HUES6 (cell line): ENCODE measurements at regions not wholly inside any gene's neighbourhood (a gene's known extent, or its start where the extent isn't known, plus 50 kb on each side); places are given as distances from the start of the nearest gene placed in this dataset.
"Not testable (repeated sequence)": the region's sequence is repeated elsewhere in the genome, so short reads cannot be mapped to it uniquely, and the experiment has no call there.

Source experiments
- H3K27ac ChIP-seq: 2 replicates; pipeline ENCODE4 v1.7.0; 2013; ENCODE audit warnings: low read depth, mild to moderate bottlenecking, low read length, inconsistent platforms
- H3K27me3 ChIP-seq: 2 replicates; pipeline ENCODE4 v1.6.1; 2013; ENCODE audit warnings: low read length; ENCODE audit not compliant: control insufficient read depth, insufficient read depth
- H3K36me3 ChIP-seq: 2 replicates; pipeline ENCODE4 v1.6.1; 2013; ENCODE audit warnings: low read length; ENCODE audit not compliant: control insufficient read depth, insufficient read depth
- H3K4me1 ChIP-seq: 2 replicates; pipeline ENCODE4 v1.6.1; 2013; ENCODE audit warnings: low read length; ENCODE audit not compliant: control insufficient read depth, insufficient read depth
- H3K4me3 ChIP-seq: 2 replicates; pipeline ENCODE4 v1.5.1; 2013; ENCODE audit warnings: low read depth, low read length
- H3K9ac ChIP-seq: one replicate; pipeline ENCODE4 v1.6.1; 2013; ENCODE audit warnings: mild to moderate bottlenecking, low read length
- H3K9me3 ChIP-seq: 2 replicates; pipeline ENCODE4 v1.6.1; 2013; ENCODE audit warnings: low read depth, low read length; ENCODE audit not compliant: control insufficient read depth, insufficient read depth

- Histone ChIP-seq H3K27ac (no peak overlapping the region), H3K36me3 (no peaks in the 10 kb centered on the region), H3K4me1 (peaks cover 9% of the 10 kb centered on the region; the same call in 1 of the 2 replicates), H3K9ac (no peak overlapping the region), H3K9me3 (no peaks in the 10 kb centered on the region), H3K27me3 (no peaks in the 10 kb centered on the region), H3K4me3 (no peak overlapping the region)
Measured at GRCh38 chr7:106372126-106372525, 87.3 kb upstream of the NAMPT start.

- H3K4me3 ChIP-seq: no peak overlapping the region
- no peaks in the 10 kb centered on the region for H3K36me3 ChIP-seq
- no peaks in the 10 kb centered on the region for H3K9me3 ChIP-seq
- H3K27ac ChIP-seq: no peak overlapping the region
- no peak overlapping the region for H3K9ac ChIP-seq
- H3K27me3 ChIP-seq: no peaks in the 10 kb centered on the region
- H3K4me1 ChIP-seq: peaks cover 9% of the 10 kb centered on the region; the same call in 1 of the 2 replicates
Measured at GRCh38 chr7:106371629-106372028, 86.8 kb upstream of the NAMPT start.

GRCh38 chr7:106370542-106370941, 85.8 kb upstream of the NAMPT start:
- Histone ChIP-seq H3K9ac (no peak overlapping the region), H3K27me3 (no peaks in the 10 kb centered on the region), H3K27ac (no peak overlapping the region), H3K9me3 (no peaks in the 10 kb centered on the region), H3K4me1 (peaks cover 9% of the 10 kb centered on the region; the same call in 1 of the 2 replicates), H3K36me3 (no peaks in the 10 kb centered on the region), H3K4me3 (no peak overlapping the region)

GRCh38 chr7:106369816-106370215, 85.0 kb upstream of the NAMPT start:
- no peaks in the 10 kb centered on the region for H3K27me3 ChIP-seq

GRCh38 chr7:106369352-106369751, 84.6 kb upstream of the NAMPT start:
- H3K9ac ChIP-seq: no peak overlapping the region
- H3K4me3 ChIP-seq: no peak overlapping the region
- H3K9me3 ChIP-seq: no peaks in the 10 kb centered on the region
- H3K36me3 ChIP-seq: no peaks in the 10 kb centered on the region
- H3K27me3 ChIP-seq: no peaks in the 10 kb centered on the region
- H3K4me1 ChIP-seq: peaks cover 9% of the 10 kb centered on the region; the same call in 1 of the 2 replicates
- no peak overlapping the region for H3K27ac ChIP-seq

More at GRCh38 chr7:106369816-106370215, 85.0 kb upstream of the NAMPT start:
- no peak overlapping the region for H3K4me3 ChIP-seq
- H3K9me3 ChIP-seq: no peaks in the 10 kb centered on the region
- H3K36me3 ChIP-seq: no peaks in the 10 kb centered on the region
- peaks cover 9% of the 10 kb centered on the region; the same call in 1 of the 2 replicates for H3K4me1 ChIP-seq
- no peak overlapping the region for H3K9ac ChIP-seq
- no peak overlapping the region for H3K27ac ChIP-seq

DNA sequence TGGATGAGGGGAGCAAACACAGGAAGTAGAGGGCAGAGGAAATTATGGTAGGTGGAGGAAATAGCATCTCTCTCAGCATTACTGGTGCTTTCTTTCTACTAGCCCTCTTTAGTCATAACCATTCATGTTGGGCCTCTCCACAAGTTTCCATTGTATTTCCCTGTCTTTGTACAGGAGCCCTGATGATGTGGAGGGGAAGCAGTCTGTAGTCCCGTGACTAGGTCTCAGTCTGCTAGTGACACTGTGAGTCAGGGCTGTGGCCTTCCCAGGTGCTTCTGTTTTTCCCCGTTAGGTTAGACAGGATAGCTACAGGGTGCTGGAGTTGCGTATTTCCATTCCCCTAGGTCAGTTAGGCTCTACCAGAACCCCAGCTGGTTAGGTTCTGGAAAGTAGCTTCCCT, 82.9 kb upstream of the NAMPT start:
- Histone ChIP-seq H3K4me3 (no peak overlapping the region), H3K27me3 (no peaks in the 10 kb centered on the region), H3K9me3 (no peaks in the 10 kb centered on the region), H3K27ac (no peak overlapping the region), H3K9ac (no peak overlapping the region), H3K4me1 (no peaks in the 10 kb centered on the region), H3K36me3 (no peaks in the 10 kb centered on the region)

GRCh38 chr7:106367018-106367420, 82.2 kb upstream of the NAMPT start:
- no peak overlapping the region for H3K9ac ChIP-seq
- H3K36me3 ChIP-seq: no peaks in the 10 kb centered on the region
- H3K4me3 ChIP-seq: no peak overlapping the region
- no peak overlapping the region for H3K27ac ChIP-seq
- no peaks in the 10 kb centered on the region for H3K9me3 ChIP-seq
- H3K4me1 ChIP-seq: no peaks in the 10 kb centered on the region
- no peaks in the 10 kb centered on the region for H3K27me3 ChIP-seq

DNA sequence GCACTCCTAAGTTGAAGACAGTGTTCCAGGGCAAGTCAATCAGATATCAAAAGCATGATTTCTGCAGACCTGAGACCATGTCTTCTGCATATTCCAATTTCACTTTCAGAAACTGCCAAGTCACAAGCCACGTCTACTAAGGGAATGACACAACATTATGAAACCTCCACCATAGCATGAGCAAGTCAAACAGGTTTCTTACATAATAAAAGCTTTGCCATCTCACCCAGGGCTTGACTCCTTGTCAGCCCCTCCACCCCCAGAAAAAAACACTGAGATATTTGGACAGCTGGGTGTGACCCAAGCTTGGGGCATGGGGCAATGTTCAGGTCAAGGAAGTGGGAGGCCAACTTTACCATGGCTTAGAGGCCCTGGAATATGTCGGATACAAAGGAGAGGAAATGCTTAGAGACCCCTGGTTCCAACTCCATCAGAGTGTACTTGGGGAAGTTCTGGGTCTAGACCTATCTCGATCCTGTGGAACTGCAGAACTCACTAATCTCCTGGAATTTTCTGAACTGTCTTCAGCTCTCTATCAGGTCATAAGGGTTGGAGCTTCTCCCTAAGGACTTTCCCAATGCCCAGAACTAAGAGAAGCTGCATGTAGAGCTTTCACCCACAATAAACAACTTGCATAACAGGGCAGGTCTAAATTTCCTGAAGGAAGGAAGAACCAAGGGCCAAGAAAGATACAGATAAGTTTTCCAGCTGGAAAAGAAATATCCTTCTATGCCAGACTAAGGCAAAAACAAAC, 80.6 kb upstream of the NAMPT start:
- no peaks in the 10 kb centered on the region for H3K4me1 ChIP-seq

GRCh38 chr7:106362507-106362906, 77.7 kb upstream of the NAMPT start:
- not testable (repeated sequence) for H3K4me1 ChIP-seq, H3K9ac ChIP-seq, H3K9me3 ChIP-seq, H3K36me3 ChIP-seq, H3K4me3 ChIP-seq, H3K27me3 ChIP-seq, H3K27ac ChIP-seq

More for the DNA sequence above, 80.6 kb upstream of the NAMPT start:
- H3K27ac ChIP-seq: no peak overlapping the region
- H3K4me3 ChIP-seq: no peak overlapping the region
- no peaks in the 10 kb centered on the region for H3K27me3 ChIP-seq
- H3K36me3 ChIP-seq: no peaks in the 10 kb centered on the region
- no peak overlapping the region for H3K9ac ChIP-seq
- no peaks in the 10 kb centered on the region for H3K9me3 ChIP-seq

DNA sequence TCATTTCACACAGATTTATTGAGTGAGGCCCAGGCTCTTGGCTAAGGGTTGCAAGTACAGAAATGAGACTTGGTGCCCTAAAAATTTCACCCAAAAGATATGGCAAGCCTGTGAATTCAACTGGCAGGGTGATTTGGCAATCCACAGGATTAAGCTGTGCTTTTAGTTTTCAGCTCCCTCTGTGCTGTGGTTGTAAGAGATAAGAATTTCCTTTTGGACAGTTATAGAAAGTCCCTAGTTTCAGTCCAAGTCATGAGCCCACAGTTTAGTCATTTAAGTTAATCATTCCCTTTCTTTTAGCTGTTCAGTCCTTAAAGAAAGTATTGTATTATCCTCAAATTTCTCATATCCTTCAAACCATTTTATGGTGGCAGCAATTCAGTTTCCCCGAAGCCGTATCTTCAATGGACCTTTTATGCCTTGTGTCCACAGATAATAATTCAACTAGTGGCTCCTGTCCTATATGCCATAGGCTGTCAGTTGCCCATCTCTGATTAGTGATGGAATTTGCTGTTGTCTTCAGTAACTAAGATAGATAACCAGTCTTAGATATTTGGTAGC, 73.4 kb upstream of the NAMPT start:
- Histone ChIP-seq H3K9me3 (no peaks in the 10 kb centered on the region), H3K4me3 (no peak overlapping the region), H3K36me3 (no peaks in the 10 kb centered on the region), H3K27ac (no peak overlapping the region), H3K27me3 (no peaks in the 10 kb centered on the region), H3K4me1 (no peaks in the 10 kb centered on the region), H3K9ac (no peak overlapping the region)

DNA sequence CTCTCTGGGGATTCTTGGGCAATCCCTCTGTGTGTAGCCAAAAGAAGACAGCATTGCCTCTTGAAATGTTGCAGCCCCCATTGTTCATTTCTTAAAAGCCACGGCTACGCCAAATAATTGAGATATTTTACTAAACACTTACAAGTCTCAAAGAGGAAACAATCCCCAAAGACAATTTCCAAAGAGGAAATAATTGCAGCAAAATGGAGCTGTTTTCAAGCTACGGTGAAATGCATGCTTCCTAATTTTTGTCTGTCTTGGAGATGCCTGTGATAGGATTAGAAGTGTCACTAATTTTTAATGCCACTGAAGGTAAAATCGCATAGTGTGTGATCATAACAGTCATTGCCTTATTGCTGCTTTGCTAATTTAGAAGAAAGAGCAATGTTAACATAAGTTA, 72.9 kb upstream of the NAMPT start:
- no peaks in the 10 kb centered on the region for H3K9me3 ChIP-seq
- no peaks in the 10 kb centered on the region for H3K4me1 ChIP-seq
- no peaks in the 10 kb centered on the region for H3K27me3 ChIP-seq
- no peak overlapping the region for H3K27ac ChIP-seq
- no peaks in the 10 kb centered on the region for H3K36me3 ChIP-seq
- H3K9ac ChIP-seq: no peak overlapping the region
- no peak overlapping the region for H3K4me3 ChIP-seq
